B cell (primary cell): ENCODE measurements at regions not wholly inside any gene's neighbourhood (a gene's known extent, or its start where the extent isn't known, plus 50 kb on each side); places are given as distances from the start of the nearest gene placed in this dataset.
"Not testable (repeated sequence)": the region's sequence is repeated elsewhere in the genome, so short reads cannot be mapped to it uniquely, and the experiment has no call there.

ENCODE experiments used
- ATAC-seq: fragments of 200-7000 bp; cut with Tn5 transposase; one replicate; pipeline ENCODE4 v1.10.0; 2021; ENCODE audit warnings: low read depth, mild to moderate bottlenecking, moderate number of reproducible peaks, moderate library complexity
- CTCF ChIA-PET: fragments of 350-600 bp; sonication (Branson Sonifier 250); formaldehyde crosslinking; loops from one replicate; lab custom pipeline; 2021; ENCODE audit warnings: antibody characterized with exemption, inconsistent platforms; lab: Charles Lee
- POLR2A ChIA-PET: fragments of 350-600 bp; sonication (Branson Sonifier 250); formaldehyde crosslinking; loops from one replicate; lab custom pipeline; 2021; ENCODE audit warnings: antibody characterized with exemption; lab: Charles Lee
- DNase-seq: peaks from one replicate; pipeline ENCODE4 v3.0.0; 2013
- H2AFZ ChIP-seq: 2 replicates; pipeline ENCODE4 v1.6.1; 2012; ENCODE audit warnings: mild to moderate bottlenecking, low read depth, low read length; ENCODE audit not compliant: insufficient read depth, poor library complexity, severe bottlenecking
- H3K27ac ChIP-seq, 2 donors: 1 replicate in 1 of 2; 2 replicates in 1 of 2; pipeline ENCODE4 v1.5.1; 2012 to 2013; ENCODE audit warnings: low read length in 2 of 2, mild to moderate bottlenecking in 2 of 2, moderate library complexity in 1 of 2
- H3K27me3 ChIP-seq, 4 experiments: fragments of 200-600 bp in 1 of 4; sonication (generic) in 1 of 4; replicated peaks in 1 of 4; 1 replicate in 2 of 4; 2 replicates in 2 of 4; pipeline versions ENCODE4 v1.6.1 to v1.7.0; 2013 to 2016; ENCODE audit warnings: low read length in 3 of 4, mild to moderate bottlenecking in 2 of 4, mixed read lengths in 1 of 4, moderate library complexity in 1 of 4; ENCODE audit not compliant: insufficient read depth in 4 of 4, control insufficient read depth in 3 of 4; ENCODE audit errors: control extremely low read depth in 1 of 4
- H3K36me3 ChIP-seq, 2 experiments: replicated peaks in 1 of 2; 1 replicate in 1 of 2; 2 replicates in 1 of 2; pipeline versions ENCODE4 v1.6.1 to v1.7.1; 2013; ENCODE audit warnings: low read length in 1 of 2; ENCODE audit not compliant: insufficient read depth in 2 of 2, control insufficient read depth in 1 of 2; ENCODE audit errors: control extremely low read depth in 1 of 2, extremely low read depth in 1 of 2
- H3K4me1 ChIP-seq, 2 donors: fragments of 200-600 bp in 1 of 2; sonication (generic) in 1 of 2; 1 replicate in 1 of 2; 2 replicates in 1 of 2; pipeline versions ENCODE4 v1.5.1 to v1.6.1; 2013 to 2017; ENCODE audit warnings: low read length in 2 of 2; ENCODE audit not compliant: control insufficient read depth in 2 of 2, insufficient read depth in 2 of 2
- H3K4me2 ChIP-seq: replicated peaks from 2 replicates; pipeline ENCODE3; 2012; ENCODE audit warnings: mild to moderate bottlenecking, low read depth, low read length; ENCODE audit not compliant: poor library complexity, severe bottlenecking
- H3K4me3 ChIP-seq, 5 experiments: fragments of 200-600 bp in 1 of 5; sonication (generic) in 1 of 5; 1 replicate in 3 of 5; 2 replicates in 2 of 5; pipeline versions ENCODE4 v1.5.1 to v1.7.0; 2011 to 2016; ENCODE audit warnings: low read length in 4 of 5, mild to moderate bottlenecking in 4 of 5, low read depth in 2 of 5, control low read depth in 1 of 5, moderate library complexity in 1 of 5; ENCODE audit not compliant: insufficient read depth in 1 of 5; ENCODE audit errors: control extremely low read depth in 1 of 5, extremely low read depth in 1 of 5
- H3K79me2 ChIP-seq: fragments of 200-600 bp; sonication (generic); one replicate; pipeline ENCODE4 v1.6.0; 2016; ENCODE audit warnings: low read length; ENCODE audit not compliant: control insufficient read depth, insufficient read depth
- H3K9ac ChIP-seq: fragments of 200-600 bp; sonication (generic); 2 replicates; pipeline ENCODE4 v1.6.1; 2017; ENCODE audit warnings: mild to moderate bottlenecking, low read length, moderate library complexity
- H3K9me3 ChIP-seq, 3 donors: one replicate each; pipeline versions ENCODE4 v1.6.1 to v1.7.1; 2013; ENCODE audit warnings: low read length in 2 of 3; ENCODE audit not compliant: control insufficient read depth in 2 of 3, insufficient read depth in 1 of 3; ENCODE audit errors: control extremely low read depth in 1 of 3
- H4K20me1 ChIP-seq: 2 replicates; pipeline ENCODE4 v1.6.0; 2012; ENCODE audit warnings: mild to moderate bottlenecking, low read length; ENCODE audit not compliant: insufficient read depth, control insufficient read depth, poor library complexity, severe bottlenecking
- H3K27ac Mint-ChIP-seq: one replicate; pipeline ENCODE4 v1.8.0; 2021; ENCODE audit warnings: mixed read lengths
- H3K27me3 Mint-ChIP-seq: one replicate; pipeline ENCODE4 v1.8.0; 2021; ENCODE audit warnings: mixed read lengths
- H3K4me1 Mint-ChIP-seq: one replicate; pipeline ENCODE4 v1.8.0; 2021; ENCODE audit warnings: mixed read lengths
- H3K4me3 Mint-ChIP-seq: one replicate; pipeline ENCODE4 v1.8.0; 2021; ENCODE audit warnings: mixed read lengths
- H3K9me3 Mint-ChIP-seq: one replicate; pipeline ENCODE4 v1.8.0; 2022; ENCODE audit warnings: mixed read lengths; ENCODE audit not compliant: insufficient read depth
- CTCF ChIP-seq: fragments of 200-600 bp; IDR thresholded peaks from one replicate; pipeline ENCODE4 v1.8.0; 2022; ENCODE audit warnings: antibody characterized with exemption, mild to moderate bottlenecking
- EZH2 ChIP-seq: IDR thresholded peaks from 2 replicates; pipeline ENCODE4 v1.6.1; 2012; ENCODE audit warnings: borderline replicate concordance, low read depth, mild to moderate bottlenecking, moderate library complexity, low read length; ENCODE audit not compliant: insufficient read depth, poor library complexity, severe bottlenecking
- WGBS: methylation state at CpG from one replicate; pipeline ENCODE4 v1.1.5; 2013; ENCODE audit warnings: missing lambda C conversion rate; ENCODE audit not compliant: insufficient coverage; 5-methylcytosine and 5-hydroxymethylcytosine counted together
- intact Hi-C: fragments of 100-400 bp; cut with micrococcal nuclease; formaldehyde crosslinking; loops from one replicate; pipeline ENCODE4 v1.10.0; 2022

- H3K27me3 ChIP-seq: no peaks in the 10 kb centered on the region
- POLR2A ChIA-PET: no interaction called here
Observed at GRCh38 chrX:46200413-46200812, 344.8 kb downstream of the ZNF674 start.

GRCh38 chrX:46198858-46199257 is 346.4 kb downstream of the ZNF674 start:
- no CpG with 5 or more reads among the region's 1 CpG for WGBS
- Mint-ChIP-seq H3K27me3 (peaks cover 4% of the 10 kb centered on the region), H3K4me1 (no peaks in the 10 kb centered on the region), H3K27ac (no peak overlapping the region), H3K9me3 (peaks cover 4% of the 10 kb centered on the region), H3K4me3 (no peak overlapping the region)
- no peak overlapping the region for H3K4me2 ChIP-seq
- ChIA-PET CTCF (no interaction called here), POLR2A (no interaction called here)
- ATAC-seq: no peak
- H3K9me3 ChIP-seq: no peaks in the 10 kb centered on the region
- H3K27me3 ChIP-seq: no peaks in the 10 kb centered on the region
- no peak for DNase-seq
- no peak overlapping the region for H3K27ac ChIP-seq
- no peak overlapping the region for H3K9ac ChIP-seq
- intact Hi-C loops: no loop called here
- no peak overlapping the region for H3K4me3 ChIP-seq
- TF ChIP-seq CTCF (no peak), EZH2 (no peak)
- H3K79me2 ChIP-seq: no peaks in the 10 kb centered on the region
- H3K4me1 ChIP-seq: no peaks in the 10 kb centered on the region
- no peak overlapping the region for H2AFZ ChIP-seq
- H4K20me1 ChIP-seq: no peaks in the 10 kb centered on the region
- no peaks in the 10 kb centered on the region for H3K36me3 ChIP-seq

More at GRCh38 chrX:46200413-46200812, 344.8 kb downstream of the ZNF674 start:
- no peak overlapping the region for H2AFZ ChIP-seq
- no peak overlapping the region for H3K27ac Mint-ChIP-seq
- no CpG with 5 or more reads among the region's 1 CpG for WGBS
- no peak overlapping the region for H3K4me3 ChIP-seq
- no peaks in the 10 kb centered on the region for H4K20me1 ChIP-seq
- H3K9ac ChIP-seq: no peak overlapping the region
- H3K4me1 Mint-ChIP-seq: no peaks in the 10 kb centered on the region
- no peaks in the 10 kb centered on the region for H3K9me3 Mint-ChIP-seq
- H3K9me3 ChIP-seq: no peaks in the 10 kb centered on the region
- CTCF ChIA-PET: no interaction called here
- no peaks in the 10 kb centered on the region for H3K4me1 ChIP-seq
- DNase-seq: no peak
- intact Hi-C loops: no loop called here
- no peaks in the 10 kb centered on the region for H3K27me3 Mint-ChIP-seq
- H3K4me2 ChIP-seq: no peak overlapping the region
- H3K27ac ChIP-seq: no peak overlapping the region
- no peaks in the 10 kb centered on the region for H3K79me2 ChIP-seq
- ATAC-seq: no peak
- H3K4me3 Mint-ChIP-seq: no peak overlapping the region
- TF ChIP-seq EZH2: no peak
- TF ChIP-seq CTCF: no peak
- no peaks in the 10 kb centered on the region for H3K36me3 ChIP-seq

GRCh38 chrX:46186811-46187106 is 358.5 kb downstream of the ZNF674 start:
- POLR2A ChIA-PET, H3K9ac ChIP-seq, H3K27me3 ChIP-seq, H3K4me1 Mint-ChIP-seq, H3K9me3 Mint-ChIP-seq, CTCF ChIA-PET, H3K4me3 ChIP-seq, H3K36me3 ChIP-seq, H4K20me1 ChIP-seq, H3K9me3 ChIP-seq, H3K4me2 ChIP-seq, DNase-seq, H2AFZ ChIP-seq, H3K4me3 Mint-ChIP-seq, H3K27me3 Mint-ChIP-seq, H3K27ac Mint-ChIP-seq, intact Hi-C loops, ATAC-seq, H3K27ac ChIP-seq, H3K4me1 ChIP-seq, H3K79me2 ChIP-seq: not testable (repeated sequence)
- WGBS: 83% methylated on average over 2 of the region's 2 CpGs
